IMR-90 (cell line): ENCODE measurements at regions not wholly inside any gene's neighbourhood (a gene's known extent, or its start where the extent isn't known, plus 50 kb on each side); places are given as distances from the start of the nearest gene placed in this dataset.

Experiments used
- ATAC-seq: fragments of 200-7000 bp; cut with Tn5 transposase; 2 replicates; pipeline ENCODE4 v1.9.1; 2020; ENCODE audit warnings: low read depth, mild to moderate bottlenecking, moderate library complexity
- BruUV-seq: library from RNA; stranded (reverse); fragments of 400-500 nt; replicated peaks from 2 replicates; lab custom pipeline; 2021; lab: Mats Ljungman, UMichigan
- CTCF ChIA-PET: fragments of 300-600 bp; formaldehyde crosslinking; extraction: SDS; loops from one replicate; lab custom pipeline; 2021; ENCODE audit warnings: antibody characterized with exemption; lab: Yijun Ruan, JAX
- POLR2A ChIA-PET: fragments of 300-600 bp; sonication (Branson Sonifier 250); formaldehyde crosslinking; loops from one replicate; lab custom pipeline; 2022; ENCODE audit warnings: antibody characterized with exemption; ENCODE audit not compliant: unreplicated experiment; lab: Charles Lee
- DNase-seq: peaks from one replicate; pipeline ENCODE4 v3.0.0; 2013
- H2AFZ ChIP-seq: replicated peaks from 2 replicates; pipeline ENCODE3; 2013; ENCODE audit warnings: low read length, mild to moderate bottlenecking; ENCODE audit not compliant: poor library complexity
- H2AK5ac ChIP-seq: 2 replicates; pipeline ENCODE4 v1.6.1; 2013; ENCODE audit warnings: low read depth, low read length, inconsistent platforms
- H2AK9ac ChIP-seq: replicated peaks from 2 replicates; pipeline ENCODE3; 2013; ENCODE audit warnings: mild to moderate bottlenecking, low read depth, low read length, moderate library complexity; ENCODE audit not compliant: poor library complexity
- H2BK120ac ChIP-seq: 2 replicates; pipeline ENCODE4 v1.6.1; 2013; ENCODE audit warnings: low read depth, low read length, inconsistent platforms
- H2BK15ac ChIP-seq: 3 replicates; pipeline ENCODE4 v1.6.1; 2013; ENCODE audit warnings: low read depth, low read length, inconsistent platforms
- H2BK20ac ChIP-seq: 2 replicates; pipeline ENCODE4 v1.6.1; 2013; ENCODE audit warnings: low read depth, mild to moderate bottlenecking, inconsistent platforms, low read length, moderate library complexity
- H2BK5ac ChIP-seq: 2 replicates; pipeline ENCODE4 v1.6.1; 2013; ENCODE audit warnings: mild to moderate bottlenecking, low read depth, low read length, inconsistent platforms; ENCODE audit not compliant: poor library complexity, severe bottlenecking
- H3K14ac ChIP-seq: replicated peaks from 2 replicates; pipeline ENCODE4 v1.6.1; 2013; ENCODE audit warnings: low read depth, low read length, inconsistent platforms
- H3K18ac ChIP-seq: 2 replicates; pipeline ENCODE4 v1.6.1; 2013; ENCODE audit warnings: low read depth, low read length, control low read depth
- H3K23ac ChIP-seq: 2 replicates; pipeline ENCODE4 v1.6.1; 2013; ENCODE audit warnings: low read depth, low read length, inconsistent platforms
- H3K27ac ChIP-seq: 2 replicates; pipeline ENCODE4 v1.5.1; 2013; ENCODE audit warnings: mild to moderate bottlenecking, control low read depth, low read length; ENCODE audit not compliant: insufficient read depth
- H3K27me3 ChIP-seq: 2 replicates; pipeline ENCODE4 v1.6.1; 2013; ENCODE audit warnings: low read length; ENCODE audit not compliant: control insufficient read depth, insufficient read depth
- H3K36me3 ChIP-seq: 2 replicates; pipeline ENCODE4 v1.6.1; 2013; ENCODE audit warnings: low read length, mixed read lengths; ENCODE audit not compliant: control insufficient read depth, insufficient read depth
- H3K4ac ChIP-seq: 2 replicates; pipeline ENCODE4 v1.6.1; 2013; ENCODE audit warnings: low read depth, low read length, inconsistent platforms
- H3K4me1 ChIP-seq: 2 replicates; pipeline ENCODE4 v1.6.1; 2013; ENCODE audit warnings: low read length, mixed read lengths; ENCODE audit not compliant: control insufficient read depth, insufficient read depth
- H3K4me2 ChIP-seq: 2 replicates; pipeline ENCODE4 v1.6.1; 2013; ENCODE audit warnings: low read depth, mild to moderate bottlenecking, control low read depth, low read length, moderate library complexity
- H3K4me3 ChIP-seq: 2 replicates; pipeline ENCODE4 v1.5.1; 2013; ENCODE audit warnings: low read depth, mild to moderate bottlenecking, control low read depth, low read length, moderate library complexity; ENCODE audit not compliant: insufficient read depth
- H3K56ac ChIP-seq: 2 replicates; pipeline ENCODE4 v1.6.1; 2013; ENCODE audit warnings: low read length, inconsistent platforms; ENCODE audit not compliant: insufficient read depth; ENCODE audit errors: extremely low read depth
- H3K79me1 ChIP-seq, 2 experiments: 2 replicates each; pipeline ENCODE4 v1.6.1; 2013; ENCODE audit warnings: low read length in 2 of 2, inconsistent platforms in 1 of 2, low read depth in 1 of 2
- H3K9ac ChIP-seq: 2 replicates; pipeline ENCODE4 v1.6.1; 2013; ENCODE audit warnings: low read depth, low read length, control low read depth
- H3K9me1 ChIP-seq: 2 replicates; pipeline ENCODE4 v1.6.1; 2013; ENCODE audit warnings: low read length, inconsistent platforms; ENCODE audit not compliant: insufficient read depth
- H3K9me3 ChIP-seq: 2 replicates; pipeline ENCODE4 v1.6.1; 2013; ENCODE audit warnings: low read length; ENCODE audit not compliant: control insufficient read depth, insufficient read depth
- H4K20me1 ChIP-seq: 2 replicates; pipeline ENCODE4 v1.6.1; 2013; ENCODE audit warnings: low read length, inconsistent platforms; ENCODE audit not compliant: insufficient read depth
- H4K5ac ChIP-seq: 2 replicates; pipeline ENCODE4 v1.6.1; 2013; ENCODE audit warnings: mild to moderate bottlenecking, low read depth, low read length, control low read depth
- H4K8ac ChIP-seq, 2 experiments: 2 replicates each; pipeline ENCODE4 v1.6.1; 2013; ENCODE audit warnings: low read depth in 2 of 2, low read length in 2 of 2, control low read depth in 1 of 2, inconsistent platforms in 1 of 2
- H4K91ac ChIP-seq: 2 replicates; pipeline ENCODE4 v1.6.1; 2013; ENCODE audit warnings: low read depth, low read length, inconsistent platforms; ENCODE audit not compliant: insufficient read depth
- BHLHE40 ChIP-seq: fragments of 150-350 bp; IDR thresholded peaks from 2 replicates; pipeline ENCODE4 v1.6.1; 2016; ENCODE audit warnings: mild to moderate bottlenecking, low read depth, low read length
- CEBPB ChIP-seq: IDR thresholded peaks from 2 replicates; pipeline ENCODE4 v1.6.1; 2012; ENCODE audit warnings: low read depth, low read length, improper control_type of control experiment
- CHD1 ChIP-seq: IDR thresholded peaks from 2 replicates; pipeline ENCODE4 v1.6.1; 2012; ENCODE audit warnings: low read depth, low read length, improper control_type of control experiment
- FOS ChIP-seq: fragments of 150-350 bp; IDR thresholded peaks from 2 replicates; pipeline ENCODE4 v1.6.1; 2016; ENCODE audit warnings: low read depth, low read length
- MAFK ChIP-seq: IDR thresholded peaks from 2 replicates; pipeline ENCODE4 v1.6.1; 2012; ENCODE audit warnings: low read depth, low read length, improper control_type of control experiment
- MAZ ChIP-seq: IDR thresholded peaks from 2 replicates; pipeline ENCODE4 v1.6.1; 2012; ENCODE audit warnings: low read depth, mild to moderate bottlenecking, low read length, improper control_type of control experiment, moderate library complexity, borderline replicate concordance
- MXI1 ChIP-seq: IDR thresholded peaks from 2 replicates; pipeline ENCODE4 v1.6.1; 2012; ENCODE audit warnings: low read depth, mild to moderate bottlenecking, low read length, moderate library complexity, borderline replicate concordance
- NFE2L2 ChIP-seq: fragments of 150-350 bp; IDR thresholded peaks from 2 replicates; pipeline ENCODE4 v1.6.1; 2016; ENCODE audit warnings: low read depth, mild to moderate bottlenecking, low read length
- POLR2A ChIP-seq: IDR thresholded peaks from 2 replicates; pipeline ENCODE4 v1.6.1; 2012; ENCODE audit warnings: mild to moderate bottlenecking, low read depth, low read length
- RAD21 ChIP-seq: IDR thresholded peaks from 2 replicates; pipeline ENCODE4 v1.6.1; 2012; ENCODE audit warnings: low read length, improper control_type of control experiment
- RCOR1 ChIP-seq: IDR thresholded peaks from 2 replicates; pipeline ENCODE4 v1.6.1; 2012; ENCODE audit warnings: mild to moderate bottlenecking, low read length, improper control_type of control experiment; ENCODE audit not compliant: insufficient replicate concordance
- RFX5 ChIP-seq: IDR thresholded peaks from 2 replicates; pipeline ENCODE4 v1.8.0; 2012; ENCODE audit warnings: low read depth, mild to moderate bottlenecking, low read length, moderate library complexity
- SMC3 ChIP-seq: fragments of 150-350 bp; IDR thresholded peaks from 2 replicates; pipeline ENCODE4 v1.6.1; 2016; ENCODE audit warnings: low read depth, mild to moderate bottlenecking, antibody characterized with exemption, low read length, moderate library complexity
- WGBS, 2 experiments: methylation state at CpG; one replicate each; pipeline versions ENCODE4 v1.1.5 to v1.1.7; 2013; ENCODE audit warnings: missing lambda C conversion rate in 2 of 2; ENCODE audit not compliant: insufficient read length in 1 of 2; ENCODE audit errors: extremely low coverage in 2 of 2; 5-methylcytosine and 5-hydroxymethylcytosine counted together
- dilution Hi-C: fragments of 300-500 bp; cut with HindIII; formaldehyde crosslinking; loops from one replicate; pipeline ENCODE4 v1.14.3; 2018; ENCODE audit warnings: low sequenced_read_pairs; ENCODE audit not compliant: unreplicated experiment
- in situ Hi-C: fragments of 300-500 bp; cut with MboI; formaldehyde crosslinking; loops from 3 replicates; pipeline ENCODE4 v1.14.3; 2019; ENCODE audit warnings: low sequenced_read_pairs, inconsistent platforms, mixed read lengths
- intact Hi-C: fragments of 100-400 bp; cut with micrococcal nuclease; formaldehyde crosslinking; loops from 2 replicates; pipeline ENCODE4 v1.10.0; 2022
- TF ChIP-seq, protein P1 (sequence below): conservative IDR thresholded peaks from 2 replicates; pipeline ENCODE4 v1.5.1; 2012; ENCODE audit warnings: mild to moderate bottlenecking, low read depth, low read length, improper control_type of control experiment
- TF ChIP-seq, protein P2 (sequence below): fragments of 150-350 bp; IDR thresholded peaks from 2 replicates; pipeline ENCODE4 v1.6.1; 2016; ENCODE audit warnings: low read depth, mild to moderate bottlenecking, low read length, moderate library complexity, borderline replicate concordance
- TF ChIP-seq, protein P3 (sequence below): fragments of 150-350 bp; IDR thresholded peaks from 2 replicates; pipeline ENCODE4 v1.6.1; 2017; ENCODE audit warnings: mild to moderate bottlenecking, antibody characterized with exemption, low read length, low read depth

DNA sequence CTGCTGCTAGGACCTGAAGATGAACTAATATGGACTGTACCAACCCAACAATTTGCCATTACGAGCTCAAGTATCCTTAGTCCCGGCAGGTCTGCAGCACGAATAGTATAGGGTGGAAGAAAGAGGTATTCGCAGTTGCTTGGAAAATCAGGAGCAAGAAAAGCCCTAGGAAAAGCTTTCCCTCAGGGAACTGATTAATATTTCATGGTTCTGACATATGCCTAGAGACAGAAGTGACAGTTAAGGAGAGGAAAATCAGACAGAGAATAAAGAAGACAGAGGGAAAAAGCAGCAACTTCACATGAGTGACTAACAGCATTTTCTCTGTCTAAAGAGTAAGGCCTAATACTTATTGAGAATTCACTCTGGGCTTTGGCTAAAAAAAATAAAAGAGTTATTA, 602.9 kb upstream of the ATP2B1 start:
- Histone ChIP-seq H3K9me1 (no peaks in the 10 kb centered on the region), H2AK9ac (no peak overlapping the region), H2BK120ac (no peak overlapping the region), H2AFZ (no peak overlapping the region), H3K9ac (no peak overlapping the region), H3K36me3 (no peaks in the 10 kb centered on the region), H3K9me3 (no peaks in the 10 kb centered on the region), H3K18ac (no peak overlapping the region), H2BK20ac (no peak overlapping the region), H3K27me3 (no peaks in the 10 kb centered on the region), H4K91ac (no peak overlapping the region), H3K4me3 (no peak overlapping the region), H4K8ac (no peak overlapping the region), H4K5ac (no peak overlapping the region), H2BK5ac (no peak overlapping the region), H3K56ac (no peak overlapping the region), H3K4ac (no peak overlapping the region), H3K23ac (no peak overlapping the region), H2BK15ac (no peak overlapping the region), H3K79me1 (no peaks in the 10 kb centered on the region), H3K27ac (no peak overlapping the region), H3K4me2 (no peak overlapping the region), H3K4me1 (no peaks in the 10 kb centered on the region), H2AK5ac (no peak overlapping the region), H3K14ac (no peak overlapping the region), H4K20me1 (no peaks in the 10 kb centered on the region)
- no peak for DNase-seq
- ChIA-PET CTCF (interaction anchor here (0.9 kb wide), 1 partner anchor 8 kb away, joined by 3 read pairs; no protein-coding TSS in a partner anchor), POLR2A (no interaction called here)
- in situ Hi-C loops: no loop called here
- BruUV-seq: no TSS peak
- WGBS, 2 experiments: no CpG with 5 or more reads among the region's 4 CpGs
- ATAC-seq: no peak
- TF ChIP-seq POLR2A (no peak), MXI1 (no peak), CEBPB (no peak), MAFK (no peak), NFE2L2 (no peak), SMC3 (no peak), CHD1 (no peak), RAD21 (no peak), MAZ (no peak), RFX5 (no peak), BHLHE40 (no peak), RCOR1 (no peak), FOS (no peak)
- TF ChIP-seq, protein P1, sequence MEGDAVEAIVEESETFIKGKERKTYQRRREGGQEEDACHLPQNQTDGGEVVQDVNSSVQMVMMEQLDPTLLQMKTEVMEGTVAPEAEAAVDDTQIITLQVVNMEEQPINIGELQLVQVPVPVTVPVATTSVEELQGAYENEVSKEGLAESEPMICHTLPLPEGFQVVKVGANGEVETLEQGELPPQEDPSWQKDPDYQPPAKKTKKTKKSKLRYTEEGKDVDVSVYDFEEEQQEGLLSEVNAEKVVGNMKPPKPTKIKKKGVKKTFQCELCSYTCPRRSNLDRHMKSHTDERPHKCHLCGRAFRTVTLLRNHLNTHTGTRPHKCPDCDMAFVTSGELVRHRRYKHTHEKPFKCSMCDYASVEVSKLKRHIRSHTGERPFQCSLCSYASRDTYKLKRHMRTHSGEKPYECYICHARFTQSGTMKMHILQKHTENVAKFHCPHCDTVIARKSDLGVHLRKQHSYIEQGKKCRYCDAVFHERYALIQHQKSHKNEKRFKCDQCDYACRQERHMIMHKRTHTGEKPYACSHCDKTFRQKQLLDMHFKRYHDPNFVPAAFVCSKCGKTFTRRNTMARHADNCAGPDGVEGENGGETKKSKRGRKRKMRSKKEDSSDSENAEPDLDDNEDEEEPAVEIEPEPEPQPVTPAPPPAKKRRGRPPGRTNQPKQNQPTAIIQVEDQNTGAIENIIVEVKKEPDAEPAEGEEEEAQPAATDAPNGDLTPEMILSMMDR: no peak
- TF ChIP-seq, protein P2, sequence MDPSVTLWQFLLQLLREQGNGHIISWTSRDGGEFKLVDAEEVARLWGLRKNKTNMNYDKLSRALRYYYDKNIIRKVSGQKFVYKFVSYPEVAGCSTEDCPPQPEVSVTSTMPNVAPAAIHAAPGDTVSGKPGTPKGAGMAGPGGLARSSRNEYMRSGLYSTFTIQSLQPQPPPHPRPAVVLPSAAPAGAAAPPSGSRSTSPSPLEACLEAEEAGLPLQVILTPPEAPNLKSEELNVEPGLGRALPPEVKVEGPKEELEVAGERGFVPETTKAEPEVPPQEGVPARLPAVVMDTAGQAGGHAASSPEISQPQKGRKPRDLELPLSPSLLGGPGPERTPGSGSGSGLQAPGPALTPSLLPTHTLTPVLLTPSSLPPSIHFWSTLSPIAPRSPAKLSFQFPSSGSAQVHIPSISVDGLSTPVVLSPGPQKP: no peak
- TF ChIP-seq, protein P3, sequence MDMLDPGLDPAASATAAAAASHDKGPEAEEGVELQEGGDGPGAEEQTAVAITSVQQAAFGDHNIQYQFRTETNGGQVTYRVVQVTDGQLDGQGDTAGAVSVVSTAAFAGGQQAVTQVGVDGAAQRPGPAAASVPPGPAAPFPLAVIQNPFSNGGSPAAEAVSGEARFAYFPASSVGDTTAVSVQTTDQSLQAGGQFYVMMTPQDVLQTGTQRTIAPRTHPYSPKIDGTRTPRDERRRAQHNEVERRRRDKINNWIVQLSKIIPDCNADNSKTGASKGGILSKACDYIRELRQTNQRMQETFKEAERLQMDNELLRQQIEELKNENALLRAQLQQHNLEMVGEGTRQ: no peak
- intact Hi-C loops: no loop called here
- dilution Hi-C loops: no loop called here
